GM23338 (cell line): ENCODE measurements at regions not wholly inside any gene's neighbourhood (a gene's known extent, or its start where the extent isn't known, plus 50 kb on each side); places are given as distances from the start of the nearest gene placed in this dataset.

Source experiments
- ATAC-seq: fragments of 200-7000 bp; cut with Tn5 transposase; 3 replicates; pipeline ENCODE4 v1.9.1; 2020
- DNase-seq: peaks from one replicate; pipeline ENCODE4 v3.0.0-alpha.2; 2015; ENCODE audit warnings: low spot score
- H2AFZ ChIP-seq: fragments of 200-600 bp; sonication (generic); 2 replicates; pipeline ENCODE4 v1.8.0; 2016; ENCODE audit warnings: antibody characterized with exemption, mild to moderate bottlenecking, moderate library complexity
- H3F3A ChIP-seq: fragments of 200-600 bp; sonication (generic); replicated peaks from 2 replicates; pipeline ENCODE4 v1.8.0; 2017; ENCODE audit warnings: antibody characterized with exemption, mixed run types, low read depth
- H3K27ac ChIP-seq: fragments of 200-600 bp; sonication (generic); 2 replicates; pipeline ENCODE4 v1.6.1; 2016; ENCODE audit warnings: low read depth
- H3K27me3 ChIP-seq: fragments of 200-600 bp; sonication (generic); 2 replicates; pipeline ENCODE4 v1.8.0; 2016; ENCODE audit warnings: mild to moderate bottlenecking, mixed run types, moderate library complexity; ENCODE audit not compliant: insufficient read depth
- H3K36me3 ChIP-seq: fragments of 200-600 bp; sonication (generic); 2 replicates; pipeline ENCODE4 v1.8.0; 2016; ENCODE audit warnings: mild to moderate bottlenecking; ENCODE audit not compliant: insufficient read depth
- H3K4me1 ChIP-seq: fragments of 200-600 bp; sonication (generic); 2 replicates; pipeline ENCODE4 v1.8.0; 2016; ENCODE audit warnings: mild to moderate bottlenecking, moderate library complexity; ENCODE audit not compliant: insufficient read depth
- H3K4me2 ChIP-seq: fragments of 200-600 bp; sonication (generic); 2 replicates; pipeline ENCODE4 v1.7.1; 2017; ENCODE audit warnings: mixed run types
- H3K4me3 ChIP-seq: fragments of 200-600 bp; sonication (generic); 2 replicates; pipeline ENCODE4 v1.6.1; 2016; ENCODE audit warnings: mixed run types
- H3K79me2 ChIP-seq: fragments of 200-600 bp; sonication (generic); replicated peaks from 2 replicates; pipeline ENCODE4 v1.8.0; 2017; ENCODE audit warnings: mild to moderate bottlenecking; ENCODE audit not compliant: insufficient read depth
- H3K9me2 ChIP-seq: fragments of 200-600 bp; sonication (generic); 2 replicates; pipeline ENCODE4 v1.8.0; 2017; ENCODE audit not compliant: insufficient read depth
- H4K20me1 ChIP-seq: fragments of 200-600 bp; sonication (generic); replicated peaks from 2 replicates; pipeline ENCODE4 v1.8.0; 2017; ENCODE audit warnings: mild to moderate bottlenecking; ENCODE audit not compliant: insufficient read depth
- H3K27ac Mint-ChIP-seq: 2 replicates; pipeline ENCODE4 v1.8.0; 2020; ENCODE audit warnings: inconsistent platforms, mild to moderate bottlenecking, moderate library complexity, mixed read lengths
- H3K27me3 Mint-ChIP-seq: 3 replicates; pipeline ENCODE4 v1.8.0; 2022; ENCODE audit warnings: low read depth, mild to moderate bottlenecking, moderate library complexity, mixed read lengths, inconsistent platforms; ENCODE audit not compliant: insufficient read depth, poor library complexity
- H3K36me3 Mint-ChIP-seq: 3 replicates; pipeline ENCODE4 v1.8.0; 2021; ENCODE audit warnings: low read depth, mild to moderate bottlenecking, inconsistent platforms, moderate library complexity, mixed read lengths
- H3K4me1 Mint-ChIP-seq: 3 replicates; pipeline ENCODE4 v1.8.0; 2020; ENCODE audit warnings: mild to moderate bottlenecking, inconsistent platforms, mixed read lengths
- H3K4me3 Mint-ChIP-seq: 3 replicates; pipeline ENCODE4 v1.8.0; 2021; ENCODE audit warnings: moderate library complexity, mild to moderate bottlenecking, inconsistent platforms, mixed read lengths
- H3K9me3 Mint-ChIP-seq: 3 replicates; pipeline ENCODE4 v1.8.0; 2020; ENCODE audit warnings: moderate library complexity, mild to moderate bottlenecking, inconsistent platforms, mixed read lengths
- CREB1 ChIP-seq: fragments of 250-450 bp; sonication (Bioruptor Pico); IDR thresholded peaks from 2 replicates; pipeline ENCODE4 v1.5.0; 2020; ENCODE audit warnings: low read depth, mild to moderate bottlenecking, moderate library complexity
- CTCF ChIP-seq, 2 experiments: fragments of 200-600 bp in 1 of 2; sonication (generic) in 1 of 2; conservative IDR thresholded peaks; 2 replicates each; pipeline versions ENCODE4 v1.5.1 to v1.6.1; 2016 to 2017; ENCODE audit warnings: antibody characterized with exemption in 2 of 2, low read depth in 2 of 2, mild to moderate bottlenecking in 2 of 2, moderate library complexity in 1 of 2
- EZH2 ChIP-seq: fragments of 200-600 bp; sonication (generic); IDR thresholded peaks from one replicate; pipeline ENCODE4 v1.8.0; 2017; ENCODE audit warnings: antibody characterized with exemption, mild to moderate bottlenecking, low read depth; ENCODE audit not compliant: unreplicated experiment
- EZH2phosphoT487 ChIP-seq: fragments of 200-600 bp; sonication (generic); IDR thresholded peaks from one replicate; pipeline ENCODE4 v1.8.1; 2018; ENCODE audit warnings: antibody characterized with exemption; ENCODE audit not compliant: unreplicated experiment
- JUNB ChIP-seq: IDR thresholded peaks from one replicate; pipeline ENCODE4 v1.6.1; 2016; ENCODE audit warnings: antibody characterized with exemption; ENCODE audit not compliant: unreplicated experiment
- NANOG ChIP-seq: IDR thresholded peaks from 2 replicates; pipeline ENCODE4 v1.6.1; 2016; ENCODE audit warnings: antibody characterized with exemption, borderline replicate concordance
- POLR2AphosphoS5 ChIP-seq: IDR thresholded peaks from 2 replicates; pipeline ENCODE4 v1.6.1; 2016; ENCODE audit warnings: antibody characterized with exemption, low read depth
- STAT1 ChIP-seq: IDR thresholded peaks from one replicate; pipeline ENCODE4 v1.6.1; 2016; ENCODE audit warnings: antibody characterized with exemption; ENCODE audit not compliant: unreplicated experiment
- ZNF114 ChIP-seq: fragments of 250-450 bp; sonication (Bioruptor Pico); IDR thresholded peaks from 2 replicates; pipeline ENCODE4 v1.5.0; 2020; ENCODE audit warnings: mild to moderate bottlenecking, moderate library complexity
- ZNF331 ChIP-seq: fragments of 250-450 bp; sonication (Bioruptor Pico); IDR thresholded peaks from 2 replicates; pipeline ENCODE4 v1.5.0; 2020; ENCODE audit warnings: low read depth, mild to moderate bottlenecking, moderate library complexity
- ZNF462 ChIP-seq: fragments of 250-450 bp; sonication (Bioruptor Pico); IDR thresholded peaks from 2 replicates; pipeline ENCODE4 v1.5.0; 2020; ENCODE audit warnings: mild to moderate bottlenecking, moderate library complexity
- TF ChIP-seq, protein P1 (sequence below): IDR thresholded peaks from one replicate; pipeline ENCODE4 v1.6.1; 2018; ENCODE audit warnings: antibody characterized with exemption; ENCODE audit not compliant: unreplicated experiment
- TF ChIP-seq, protein P2 (sequence below): IDR thresholded peaks from 2 replicates; pipeline ENCODE4 v1.6.1; 2016; ENCODE audit warnings: antibody characterized with exemption

DNA sequence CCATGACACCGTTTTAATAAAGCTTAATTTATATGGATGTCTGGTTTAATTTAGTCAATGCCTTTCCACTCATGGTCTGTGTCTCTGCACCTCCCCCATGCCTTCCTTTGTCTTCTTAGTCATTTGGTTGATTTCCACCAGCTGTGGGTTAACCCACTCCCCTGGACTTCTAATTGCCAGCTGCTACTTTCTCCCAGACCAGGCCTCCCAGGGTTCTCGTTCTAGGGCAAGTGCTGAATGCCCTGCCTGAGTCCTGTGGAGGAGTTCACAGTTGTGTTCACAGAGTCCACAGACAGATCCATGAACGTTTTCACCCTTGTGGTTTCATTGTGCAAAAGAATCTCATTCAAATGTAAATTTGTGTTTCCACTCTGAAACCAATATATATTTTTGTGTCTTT, 243.4 kb downstream of the NUF2 start:
- Histone ChIP-seq H3K27ac (no peak overlapping the region), H3K79me2 (no peaks in the 10 kb centered on the region), H3K36me3 (no peaks in the 10 kb centered on the region), H3F3A (no peaks in the 10 kb centered on the region), H3K9me2 (no peaks in the 10 kb centered on the region), H3K4me1 (peaks cover 39% of the 10 kb centered on the region), H2AFZ (peak overlapping the region; percentile 2; the same call in 1 of the 2 replicates), H4K20me1 (no peaks in the 10 kb centered on the region), H3K27me3 (no peaks in the 10 kb centered on the region), H3K4me3 (no peak overlapping the region), H3K4me2 (peak overlapping the region; percentile 4; the same call in 1 of the 2 replicates)
- H3K4me3 Mint-ChIP-seq = no peak overlapping the region
- no peak for TF ChIP-seq ZNF331
- TF ChIP-seq, protein P1, sequence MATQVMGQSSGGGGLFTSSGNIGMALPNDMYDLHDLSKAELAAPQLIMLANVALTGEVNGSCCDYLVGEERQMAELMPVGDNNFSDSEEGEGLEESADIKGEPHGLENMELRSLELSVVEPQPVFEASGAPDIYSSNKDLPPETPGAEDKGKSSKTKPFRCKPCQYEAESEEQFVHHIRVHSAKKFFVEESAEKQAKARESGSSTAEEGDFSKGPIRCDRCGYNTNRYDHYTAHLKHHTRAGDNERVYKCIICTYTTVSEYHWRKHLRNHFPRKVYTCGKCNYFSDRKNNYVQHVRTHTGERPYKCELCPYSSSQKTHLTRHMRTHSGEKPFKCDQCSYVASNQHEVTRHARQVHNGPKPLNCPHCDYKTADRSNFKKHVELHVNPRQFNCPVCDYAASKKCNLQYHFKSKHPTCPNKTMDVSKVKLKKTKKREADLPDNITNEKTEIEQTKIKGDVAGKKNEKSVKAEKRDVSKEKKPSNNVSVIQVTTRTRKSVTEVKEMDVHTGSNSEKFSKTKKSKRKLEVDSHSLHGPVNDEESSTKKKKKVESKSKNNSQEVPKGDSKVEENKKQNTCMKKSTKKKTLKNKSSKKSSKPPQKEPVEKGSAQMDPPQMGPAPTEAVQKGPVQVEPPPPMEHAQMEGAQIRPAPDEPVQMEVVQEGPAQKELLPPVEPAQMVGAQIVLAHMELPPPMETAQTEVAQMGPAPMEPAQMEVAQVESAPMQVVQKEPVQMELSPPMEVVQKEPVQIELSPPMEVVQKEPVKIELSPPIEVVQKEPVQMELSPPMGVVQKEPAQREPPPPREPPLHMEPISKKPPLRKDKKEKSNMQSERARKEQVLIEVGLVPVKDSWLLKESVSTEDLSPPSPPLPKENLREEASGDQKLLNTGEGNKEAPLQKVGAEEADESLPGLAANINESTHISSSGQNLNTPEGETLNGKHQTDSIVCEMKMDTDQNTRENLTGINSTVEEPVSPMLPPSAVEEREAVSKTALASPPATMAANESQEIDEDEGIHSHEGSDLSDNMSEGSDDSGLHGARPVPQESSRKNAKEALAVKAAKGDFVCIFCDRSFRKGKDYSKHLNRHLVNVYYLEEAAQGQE = no peak
- no peak for TF ChIP-seq STAT1
- no peak for TF ChIP-seq EZH2
- TF ChIP-seq ZNF114 (CRISPR knock-in tag) = no peak
- no peak for TF ChIP-seq NANOG
- TF ChIP-seq EZH2phosphoT487 = no peak
- TF ChIP-seq, protein P2, sequence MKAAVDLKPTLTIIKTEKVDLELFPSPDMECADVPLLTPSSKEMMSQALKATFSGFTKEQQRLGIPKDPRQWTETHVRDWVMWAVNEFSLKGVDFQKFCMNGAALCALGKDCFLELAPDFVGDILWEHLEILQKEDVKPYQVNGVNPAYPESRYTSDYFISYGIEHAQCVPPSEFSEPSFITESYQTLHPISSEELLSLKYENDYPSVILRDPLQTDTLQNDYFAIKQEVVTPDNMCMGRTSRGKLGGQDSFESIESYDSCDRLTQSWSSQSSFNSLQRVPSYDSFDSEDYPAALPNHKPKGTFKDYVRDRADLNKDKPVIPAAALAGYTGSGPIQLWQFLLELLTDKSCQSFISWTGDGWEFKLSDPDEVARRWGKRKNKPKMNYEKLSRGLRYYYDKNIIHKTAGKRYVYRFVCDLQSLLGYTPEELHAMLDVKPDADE = no peak
- no peak for TF ChIP-seq CREB1 (CRISPR knock-in tag)
- no peak for TF ChIP-seq JUNB
- TF ChIP-seq CTCF (conservative IDR thresholded peaks at IDR 0.05; ENCODE audit: low read depth in 2 of 2) = no peak
- TF ChIP-seq ZNF462 (CRISPR knock-in tag) = no peak; the same call in 1 of the 2 replicates
- no peak for TF ChIP-seq POLR2AphosphoS5
- H3K36me3 Mint-ChIP-seq = peaks cover 16% of the 10 kb centered on the region
- 0 out of 3 replicates have a peak, but pooled peaks cover 4% of the 10 kb centered on the region for H3K9me3 Mint-ChIP-seq
- peaks cover 2% of the 10 kb centered on the region for H3K27me3 Mint-ChIP-seq
- H3K4me1 Mint-ChIP-seq = peaks cover 51% of the 10 kb centered on the region
- peak overlapping the region; percentile 98 for H3K27ac Mint-ChIP-seq
- ATAC-seq (no peak), DNase-seq (peak; percentile 8)
